Right renal pelvis (tissue), 4 donors: ENCODE measurements at regions not wholly inside any gene's neighbourhood (a gene's known extent, or its start where the extent isn't known, plus 50 kb on each side); places are given as distances from the start of the nearest gene placed in this dataset.
"Not testable (repeated sequence)": the region's sequence is repeated elsewhere in the genome, so short reads cannot be mapped to it uniquely, and the experiment has no call there.

ENCODE experiments used
- DNase-seq, 4 donors: peaks; one replicate each; pipeline ENCODE4 v3.0.0-alpha.2; 2013; ENCODE audit warnings: low read depth in 4 of 4, low spot score in 3 of 4, missing footprints in 1 of 4

- not testable (repeated sequence) for DNase-seq
These were observed 61.3 kb downstream of the AIPL1 start for GRCh38 chr17:6373599-6373998.

- peak in 1 of 4 donors; percentile 46 for DNase-seq
These were observed 68.7 kb downstream of the AIPL1 start for GRCh38 chr17:6366221-6366666.

GRCh38 chr17:6365200-6365943, 69.5 kb downstream of the AIPL1 start:
- DNase-seq, result no peak

GRCh38 chr17:6361733-6362132, 73.2 kb downstream of the AIPL1 start:
- DNase-seq, result no peak

- no peak for DNase-seq
These were observed 76.8 kb downstream of the AIPL1 start for GRCh38 chr17:6358131-6358530.

GRCh38 chr17:6356562-6356961, 78.4 kb downstream of the AIPL1 start:
- no peak for DNase-seq

GRCh38 chr17:6355196-6355595, 79.7 kb downstream of the AIPL1 start:
- DNase-seq, result no peak

- DNase-seq, result no peak
These were observed 81.9 kb downstream of the AIPL1 start for GRCh38 chr17:6352801-6353560.

- no peak for DNase-seq
These were observed 82.9 kb downstream of the AIPL1 start for GRCh38 chr17:6352016-6352415.

- no peak for DNase-seq
These were observed 84.1 kb downstream of the AIPL1 start for GRCh38 chr17:6350806-6351205.

- DNase-seq, result no peak
These were observed 86.0 kb downstream of the AIPL1 start for GRCh38 chr17:6348891-6349290.

- no peak for DNase-seq
These were observed 87.1 kb downstream of the AIPL1 start for GRCh38 chr17:6347776-6348175.

- no peak for DNase-seq
These were observed 87.9 kb downstream of the AIPL1 start for GRCh38 chr17:6346986-6347385.

GRCh38 chr17:6346156-6346786, 88.7 kb downstream of the AIPL1 start:
- DNase-seq, result no peak

- DNase-seq, result no peak
These were observed 91.2 kb downstream of the AIPL1 start for GRCh38 chr17:6343736-6344135.

GRCh38 chr17:6343191-6343590, 91.7 kb downstream of the AIPL1 start:
- no peak for DNase-seq

- no peak for DNase-seq
These were observed 94.2 kb downstream of the AIPL1 start for GRCh38 chr17:6340708-6341107.

GRCh38 chr17:6334386-6334785, 100.5 kb downstream of the AIPL1 start:
- no peak for DNase-seq

GRCh38 chr17:6330936-6331335, 104.0 kb downstream of the AIPL1 start:
- no peak for DNase-seq

- no peak for DNase-seq
These were observed 106.6 kb downstream of the AIPL1 start for GRCh38 chr17:6328279-6328678.

GRCh38 chr17:6327007-6327406, 107.9 kb downstream of the AIPL1 start:
- DNase-seq, result no peak

GRCh38 chr17:6326483-6326882, 108.4 kb downstream of the AIPL1 start:
- DNase-seq, result no peak
